MCF 10A (cell line): ENCODE measurements at regions not wholly inside any gene's neighbourhood (a gene's known extent, or its start where the extent isn't known, plus 50 kb on each side); places are given as distances from the start of the nearest gene placed in this dataset.

Source experiments
- BruUV-seq: library from RNA; stranded (reverse); fragments of 400-500 nt; replicated peaks from 2 replicates; lab custom pipeline; 2021; lab: Mats Ljungman, UMichigan
- CTCF ChIA-PET: fragments of 300-600 bp; sonication (Branson Sonifier 250); formaldehyde crosslinking; extraction: SDS; loops from one replicate; lab custom pipeline; 2021; ENCODE audit warnings: antibody characterized with exemption, inconsistent platforms; lab: Yijun Ruan, JAX
- POLR2A ChIA-PET: fragments of 300-600, 350-650 bp; sonication (Branson Sonifier 250); formaldehyde crosslinking; extraction: SDS; loops from one replicate; lab custom pipeline; 2020; ENCODE audit warnings: antibody characterized with exemption, inconsistent platforms; lab: Yijun Ruan, JAX
- DNase-seq: peaks from one replicate; pipeline ENCODE4 v3.0.0-alpha.2; 2018; ENCODE audit not compliant: unreplicated experiment
- H3K27ac Mint-ChIP-seq: one replicate; pipeline ENCODE4 v1.8.0; 2022; ENCODE audit warnings: mild to moderate bottlenecking, low read depth, mixed read lengths; ENCODE audit not compliant: unreplicated experiment
- H3K27me3 Mint-ChIP-seq: one replicate; pipeline ENCODE4 v1.8.0; 2022; ENCODE audit warnings: mixed read lengths; ENCODE audit not compliant: insufficient read depth, unreplicated experiment
- H3K36me3 Mint-ChIP-seq: one replicate; pipeline ENCODE4 v1.8.0; 2022; ENCODE audit warnings: mild to moderate bottlenecking, moderate library complexity, mixed read lengths; ENCODE audit not compliant: insufficient read depth, unreplicated experiment
- H3K4me1 Mint-ChIP-seq: one replicate; pipeline ENCODE4 v1.8.0; 2022; ENCODE audit warnings: mixed read lengths; ENCODE audit not compliant: insufficient read depth, unreplicated experiment
- H3K4me3 Mint-ChIP-seq: one replicate; pipeline ENCODE4 v1.8.0; 2022; ENCODE audit warnings: mild to moderate bottlenecking, moderate library complexity, mixed read lengths; ENCODE audit not compliant: unreplicated experiment
- H3K9me3 Mint-ChIP-seq: one replicate; pipeline ENCODE4 v1.8.0; 2022; ENCODE audit warnings: mixed read lengths; ENCODE audit not compliant: unreplicated experiment
- intact Hi-C: fragments of 100-400 bp; cut with micrococcal nuclease; formaldehyde crosslinking; loops from 2 replicates; pipeline ENCODE4 v1.14.1; 2022
- TF ChIP-seq, protein P1 (sequence below): fragments of 200-600 bp; IDR thresholded peaks from one replicate; pipeline ENCODE4 v1.8.0; 2022; ENCODE audit warnings: antibody characterized with exemption, mild to moderate bottlenecking; ENCODE audit not compliant: unreplicated experiment

DNA sequence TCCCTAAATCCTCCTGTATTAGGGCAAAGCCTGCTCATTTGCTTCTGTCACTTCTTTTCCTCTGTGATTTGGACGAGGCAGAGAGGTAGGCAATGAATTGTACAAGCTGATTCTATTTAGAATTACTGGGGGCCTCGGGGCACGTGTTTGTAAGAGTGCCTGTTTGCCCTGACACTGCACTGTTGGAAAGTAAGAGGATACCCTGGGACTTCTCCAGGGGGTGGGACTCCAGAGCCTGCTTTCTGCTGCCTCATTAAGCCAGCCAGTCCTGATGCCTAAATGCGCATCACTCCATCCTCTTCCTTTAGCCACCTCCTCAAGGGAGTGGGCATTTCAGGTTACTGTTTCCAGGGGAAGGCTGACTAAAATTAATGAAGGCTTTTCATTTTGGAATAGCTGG, 134.3 kb downstream of the TDRD15 start:
- TF ChIP-seq, protein P1, sequence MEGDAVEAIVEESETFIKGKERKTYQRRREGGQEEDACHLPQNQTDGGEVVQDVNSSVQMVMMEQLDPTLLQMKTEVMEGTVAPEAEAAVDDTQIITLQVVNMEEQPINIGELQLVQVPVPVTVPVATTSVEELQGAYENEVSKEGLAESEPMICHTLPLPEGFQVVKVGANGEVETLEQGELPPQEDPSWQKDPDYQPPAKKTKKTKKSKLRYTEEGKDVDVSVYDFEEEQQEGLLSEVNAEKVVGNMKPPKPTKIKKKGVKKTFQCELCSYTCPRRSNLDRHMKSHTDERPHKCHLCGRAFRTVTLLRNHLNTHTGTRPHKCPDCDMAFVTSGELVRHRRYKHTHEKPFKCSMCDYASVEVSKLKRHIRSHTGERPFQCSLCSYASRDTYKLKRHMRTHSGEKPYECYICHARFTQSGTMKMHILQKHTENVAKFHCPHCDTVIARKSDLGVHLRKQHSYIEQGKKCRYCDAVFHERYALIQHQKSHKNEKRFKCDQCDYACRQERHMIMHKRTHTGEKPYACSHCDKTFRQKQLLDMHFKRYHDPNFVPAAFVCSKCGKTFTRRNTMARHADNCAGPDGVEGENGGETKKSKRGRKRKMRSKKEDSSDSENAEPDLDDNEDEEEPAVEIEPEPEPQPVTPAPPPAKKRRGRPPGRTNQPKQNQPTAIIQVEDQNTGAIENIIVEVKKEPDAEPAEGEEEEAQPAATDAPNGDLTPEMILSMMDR = no peak
- H3K4me1 Mint-ChIP-seq = peaks cover 6% of the 10 kb centered on the region
- no peaks in the 10 kb centered on the region for H3K9me3 Mint-ChIP-seq
- POLR2A ChIA-PET = no interaction called here
- H3K36me3 Mint-ChIP-seq = no peaks in the 10 kb centered on the region
- H3K27ac Mint-ChIP-seq = no peak overlapping the region
- no TSS peak for BruUV-seq
- H3K27me3 Mint-ChIP-seq = peaks cover 21% of the 10 kb centered on the region
- CTCF ChIA-PET = interaction anchor here (0.6 kb wide), 1 partner anchor 136 kb away, joined by 3 read pairs; no protein-coding TSS in a partner anchor
- H3K4me3 Mint-ChIP-seq = no peak overlapping the region
- intact Hi-C loops = no loop called here
- DNase-seq = no peak

DNA sequence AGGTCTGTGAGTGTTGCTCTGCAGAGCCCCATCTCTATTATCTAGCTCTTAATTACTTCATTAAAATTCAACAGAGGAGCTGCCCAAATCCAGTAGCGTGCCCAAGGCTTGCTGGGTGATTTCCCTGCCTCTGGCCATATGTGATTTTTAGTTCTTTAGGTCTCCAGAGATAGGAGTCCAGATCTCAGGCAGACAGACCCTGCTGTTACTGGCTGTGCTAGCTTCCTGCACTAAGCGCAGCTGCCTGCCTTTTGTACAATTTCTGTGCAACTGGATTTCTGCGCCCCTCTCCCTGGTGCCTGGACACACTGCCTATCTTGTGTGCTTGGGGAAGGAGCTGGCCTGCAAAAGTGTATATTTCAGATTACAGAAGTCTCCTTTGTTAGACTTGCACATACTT, 136.5 kb downstream of the TDRD15 start:
- H3K4me1 Mint-ChIP-seq = peaks cover 6% of the 10 kb centered on the region
- DNase-seq = no peak
- intact Hi-C loops = no loop called here
- peaks cover 27% of the 10 kb centered on the region for H3K27me3 Mint-ChIP-seq
- no TSS peak for BruUV-seq
- no peak overlapping the region for H3K4me3 Mint-ChIP-seq
- ChIA-PET CTCF (interaction anchor here (0.8 kb wide), 1 partner anchor 11 kb away, joined by 4 read pairs; no protein-coding TSS in a partner anchor), POLR2A (no interaction called here)
- no peaks in the 10 kb centered on the region for H3K9me3 Mint-ChIP-seq
- no peak overlapping the region for H3K27ac Mint-ChIP-seq
- H3K36me3 Mint-ChIP-seq = no peaks in the 10 kb centered on the region
- TF ChIP-seq, protein P1 = no peak

DNA sequence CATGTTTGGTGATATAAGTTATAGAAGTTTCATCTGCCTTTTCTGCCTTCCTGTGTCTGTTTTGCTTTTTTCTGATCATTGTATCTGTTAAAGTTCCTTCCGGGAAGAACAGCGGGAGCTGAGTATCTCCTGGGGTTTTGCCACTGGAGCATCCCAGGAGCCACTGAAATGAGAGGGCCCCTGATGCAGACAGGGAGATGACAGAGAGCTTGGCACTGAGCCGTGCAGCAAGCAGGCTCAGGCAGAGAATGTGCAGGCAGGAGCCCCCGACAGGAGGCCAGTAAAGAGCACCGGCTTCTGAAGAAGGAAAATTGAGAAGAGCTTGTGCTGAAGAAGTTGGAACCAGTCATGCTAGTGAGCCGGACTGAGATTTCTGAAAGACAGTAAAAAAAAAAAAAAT, 137.8 kb downstream of the TDRD15 start:
- TF ChIP-seq, protein P1 = no peak
- Mint-ChIP-seq H3K27me3 (peaks cover 27% of the 10 kb centered on the region), H3K4me1 (peaks cover 6% of the 10 kb centered on the region), H3K4me3 (no peak overlapping the region), H3K9me3 (no peaks in the 10 kb centered on the region), H3K36me3 (no peaks in the 10 kb centered on the region), H3K27ac (no peak overlapping the region)
- ChIA-PET POLR2A (interaction anchor here (0.6 kb wide), 1 partner anchor 516 kb away, joined by 3 read pairs; no protein-coding TSS in a partner anchor), CTCF (no interaction called here)
- intact Hi-C loops = no loop called here
- BruUV-seq = no TSS peak
- no peak for DNase-seq

DNA sequence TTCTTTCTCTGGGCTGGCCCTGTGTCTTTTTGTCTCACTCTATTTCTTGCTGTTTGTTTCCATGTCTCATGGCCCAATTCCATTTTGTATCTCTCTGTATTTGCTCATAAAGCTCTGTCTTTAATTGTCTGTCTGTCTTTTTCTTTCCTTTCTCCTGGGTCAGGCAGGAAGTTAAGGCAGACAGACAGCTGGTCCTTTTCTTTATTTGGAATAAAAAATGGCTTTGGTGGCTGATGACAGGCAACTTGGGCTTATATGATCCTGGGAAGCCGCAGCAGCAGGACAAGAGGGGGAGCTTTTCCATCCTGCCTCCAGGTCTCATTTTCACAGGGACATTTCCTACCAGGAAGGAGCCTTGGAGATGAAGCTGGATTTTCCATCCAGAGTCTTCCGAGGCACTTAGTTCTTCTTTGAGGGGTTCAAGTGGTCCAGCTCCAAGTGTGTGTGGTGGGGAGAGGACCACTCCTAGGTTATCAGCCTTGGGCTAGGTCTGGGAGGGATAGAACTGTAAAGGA, 138.7 kb downstream of the TDRD15 start:
- no TSS peak for BruUV-seq
- POLR2A ChIA-PET = interaction anchor here (0.6 kb wide), 1 partner anchor 517 kb away, joined by 3 read pairs; no protein-coding TSS in a partner anchor
- peaks cover 27% of the 10 kb centered on the region for H3K27me3 Mint-ChIP-seq

More for the DNA sequence above, 138.7 kb downstream of the TDRD15 start:
- DNase-seq = no peak
- no peak overlapping the region for H3K27ac Mint-ChIP-seq
- TF ChIP-seq, protein P1 = no peak
- CTCF ChIA-PET = no interaction called here
- intact Hi-C loops = no loop called here
- H3K36me3 Mint-ChIP-seq = no peaks in the 10 kb centered on the region
- H3K4me1 Mint-ChIP-seq = peaks cover 5% of the 10 kb centered on the region
- H3K9me3 Mint-ChIP-seq = no peaks in the 10 kb centered on the region
- no peak overlapping the region for H3K4me3 Mint-ChIP-seq
